Motor neuron (in vitro differentiated cells): ENCODE measurements at regions not wholly inside any gene's neighbourhood (a gene's known extent, or its start where the extent isn't known, plus 50 kb on each side); places are given as distances from the start of the nearest gene placed in this dataset.
"Not testable (repeated sequence)": the region's sequence is repeated elsewhere in the genome, so short reads cannot be mapped to it uniquely, and the experiment has no call there.

Experiments used
- ATAC-seq, 8 experiments: fragments of 200-7000 bp; cut with Tn5 transposase; replicated peaks in 6 of 8; 2 replicates each; pipeline ENCODE4 v1.8.0; 2021; ENCODE audit warnings: mild to moderate bottlenecking in 8 of 8, moderate library complexity in 8 of 8
- H3K27ac ChIP-seq, 2 donors: fragments of 250-450 bp; sonication (Bioruptor Pico); 2 replicates each; pipeline ENCODE4 v1.9.0; 2021; ENCODE audit warnings: antibody characterized with exemption in 2 of 2, mild to moderate bottlenecking in 2 of 2, moderate library complexity in 1 of 2
- H3K4me1 ChIP-seq, 2 donors: fragments of 250-450 bp; sonication (Bioruptor Pico); replicated peaks in 1 of 2; 2 replicates each; pipeline ENCODE4 v1.6.1; 2021; ENCODE audit warnings: antibody characterized with exemption in 2 of 2, mild to moderate bottlenecking in 2 of 2, moderate library complexity in 1 of 2
- H3K4me3 ChIP-seq, 5 donors: fragments of 250-450 bp; sonication (Bioruptor Pico); 2 replicates each; pipeline ENCODE4 v1.9.0; 2021; ENCODE audit warnings: antibody characterized with exemption in 5 of 5, mild to moderate bottlenecking in 5 of 5, moderate library complexity in 4 of 5
- WGBS, 10 experiments: fragments of 450-650 bp; shearing (Covaris generic); methylation state at CpG; one replicate each; pipeline ENCODE4 v1.0.0; 2022; 5-methylcytosine and 5-hydroxymethylcytosine counted together
- in situ Hi-C, 9 experiments: fragments of 400-800 bp; cut with MboI; loops; one replicate each; pipeline ENCODE4 v1.15.0; 2021; ENCODE audit warnings: low sequenced_read_pairs in 9 of 9, low pct_unique_long_range_greater_than_20kb in 2 of 9; ENCODE audit not compliant: unreplicated experiment in 9 of 9

DNA sequence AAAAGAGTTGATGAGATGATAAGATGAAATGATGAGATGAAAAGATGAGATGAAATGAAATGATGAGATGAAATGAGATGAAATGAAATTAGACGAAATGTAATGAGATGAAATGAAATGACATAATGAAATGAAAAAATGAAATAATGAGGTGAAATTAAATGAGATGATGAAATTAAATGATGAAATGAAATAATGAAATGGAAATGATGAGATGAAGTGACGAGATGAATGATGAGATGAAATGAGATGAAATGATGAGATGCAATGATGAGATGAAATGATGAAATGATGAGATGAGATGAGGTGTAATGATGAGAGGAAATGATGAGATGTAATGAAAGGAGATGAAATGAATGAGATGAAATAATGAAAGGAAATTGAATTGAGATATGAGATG is 343.4 kb upstream of the PLGLB1 start:
- 83% methylated on average over 2 of the region's 2 CpGs; no CpG with 5 or more reads in 9 of the 10 experiments for WGBS, 10 experiments
- H3K4me1 ChIP-seq, in situ Hi-C loops, ATAC-seq, H3K4me3 ChIP-seq, H3K27ac ChIP-seq: not testable (repeated sequence)

DNA sequence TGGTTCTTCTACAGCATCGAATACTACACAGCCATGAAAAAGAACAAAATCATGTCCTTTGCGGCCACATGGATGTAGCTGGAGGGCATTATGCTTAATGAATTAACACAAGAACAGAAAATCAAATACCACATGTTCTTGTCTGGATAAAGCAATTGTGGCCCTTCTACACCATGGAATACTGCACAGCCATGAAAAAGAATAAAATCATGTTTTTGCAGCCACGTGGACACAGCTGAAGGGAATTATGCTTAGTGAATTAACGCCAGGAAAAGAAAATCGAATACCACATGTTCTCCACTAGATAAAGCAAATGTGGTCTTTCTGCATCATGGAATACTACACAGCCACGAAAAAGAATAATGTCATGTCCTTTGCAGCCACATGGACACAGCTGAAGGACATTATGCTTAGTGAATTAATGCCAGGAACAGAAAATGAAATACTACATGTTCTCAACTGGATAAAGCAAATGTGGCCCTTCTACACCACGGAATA is 361.8 kb upstream of the PLGLB2 start:
- ATAC-seq, H3K27ac ChIP-seq, in situ Hi-C loops, H3K4me1 ChIP-seq, H3K4me3 ChIP-seq: not testable (repeated sequence)
- WGBS, 10 experiments, result 60 to 100% methylated on average over 1 to 2 of the region's 7 CpGs; no CpG with 5 or more reads in 8 of the 10 experiments

DNA sequence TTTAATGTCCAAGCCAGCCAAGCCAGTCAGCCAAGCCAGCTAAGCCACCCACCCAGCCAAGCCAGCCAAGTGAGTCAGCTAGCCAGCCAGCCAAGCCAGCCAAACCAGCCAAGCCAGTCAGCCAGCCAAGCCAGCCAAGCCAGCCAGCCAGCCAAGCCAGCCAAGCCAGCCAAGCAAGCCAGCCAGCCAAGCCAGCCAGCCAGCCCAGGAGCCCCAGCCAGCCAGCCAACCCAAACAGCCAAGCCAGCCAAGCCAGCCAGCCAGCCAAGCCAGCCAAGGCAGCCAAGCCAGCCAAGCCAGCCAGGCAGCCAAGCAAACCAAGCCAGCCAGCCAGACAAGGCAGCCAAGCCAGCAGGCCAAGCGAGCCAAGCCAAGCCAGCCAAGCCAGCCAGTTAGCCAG is 352.1 kb upstream of the PLGLB2 start:
- in situ Hi-C loops, H3K27ac ChIP-seq, H3K4me3 ChIP-seq, ATAC-seq, H3K4me1 ChIP-seq: not testable (repeated sequence)
- WGBS, 10 experiments, result no CpG with 5 or more reads among the region's 1 CpG

DNA sequence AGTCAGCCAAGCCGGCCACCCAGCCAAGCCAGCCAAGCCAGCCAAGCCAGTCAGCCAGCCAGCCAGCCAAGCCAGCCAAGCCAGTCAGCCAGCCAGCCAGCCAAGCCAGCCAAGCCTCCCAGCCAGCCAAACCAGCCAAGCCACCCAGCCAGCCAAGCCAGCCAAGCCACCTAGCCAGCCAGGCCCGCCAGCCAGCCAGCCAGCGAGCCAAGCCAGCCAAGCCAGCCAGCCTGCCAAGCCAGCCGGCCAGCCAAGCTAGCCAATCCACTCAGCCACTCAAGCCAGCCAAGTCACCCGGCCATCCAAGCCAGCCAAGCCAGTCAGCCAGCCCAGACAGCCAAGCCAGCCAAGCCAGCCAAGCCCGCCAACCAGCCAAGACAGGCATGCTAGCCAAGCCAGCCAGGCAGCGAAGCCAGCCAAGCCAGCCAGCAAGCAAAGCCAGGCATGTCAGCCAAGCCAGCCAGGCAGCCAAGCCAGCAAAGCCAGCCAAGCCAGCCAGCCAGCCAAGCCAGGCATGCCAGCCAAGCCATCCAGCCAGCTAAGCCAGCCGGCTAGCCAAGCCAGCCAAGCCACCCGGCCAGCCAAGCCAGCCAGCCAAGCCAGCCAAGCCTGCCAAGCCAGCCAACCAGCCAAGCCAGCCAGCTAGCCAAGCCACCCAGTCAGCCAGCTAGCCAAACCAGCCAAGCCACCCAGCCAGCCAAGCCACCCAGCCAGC is 351.2 kb upstream of the PLGLB2 start:
- H3K4me3 ChIP-seq, H3K4me1 ChIP-seq, H3K27ac ChIP-seq, in situ Hi-C loops, ATAC-seq: not testable (repeated sequence)
- WGBS, 10 experiments, result 60 to 100% methylated on average over 1 to 2 of the region's 9 CpGs; no CpG with 5 or more reads in 8 of the 10 experiments

DNA sequence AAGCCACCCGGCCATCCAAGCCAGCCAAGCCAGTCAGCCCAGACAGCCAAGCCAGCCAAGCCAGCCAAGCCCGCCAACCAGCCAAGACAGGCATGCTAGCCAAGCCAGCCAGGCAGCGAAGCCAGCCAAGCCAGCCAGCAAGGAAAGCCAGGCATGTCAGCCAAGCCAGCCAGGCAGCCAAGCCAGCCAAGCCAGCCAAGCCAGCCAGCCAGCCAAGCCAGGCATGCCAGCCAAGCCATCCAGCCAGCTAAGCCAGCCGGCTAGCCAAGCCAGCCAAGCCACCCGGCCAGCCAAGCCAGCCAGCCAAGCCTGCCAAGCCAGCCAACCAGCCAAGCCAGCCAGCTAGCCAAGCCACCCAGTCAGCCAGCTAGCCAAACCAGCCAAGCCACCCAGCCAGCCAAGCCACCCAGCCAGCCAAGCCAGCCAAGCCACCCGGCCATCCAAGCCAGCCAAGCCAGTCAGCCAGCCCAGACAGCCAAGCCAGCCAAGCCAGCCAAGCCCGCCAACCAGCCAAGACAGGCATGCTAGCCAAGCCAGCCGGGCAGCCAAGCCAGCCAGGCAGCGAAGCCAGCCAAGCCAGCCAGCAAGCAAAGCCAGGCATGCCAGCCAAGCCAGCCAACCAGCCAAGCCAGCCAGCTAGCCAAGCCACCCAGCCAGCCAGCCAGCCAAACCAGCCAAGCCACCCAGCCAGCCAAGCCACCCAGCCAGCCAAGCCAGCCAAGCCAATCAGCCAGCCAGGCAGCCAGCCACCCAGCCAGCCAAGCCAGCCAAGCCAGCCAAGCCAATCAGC is 350.4 kb upstream of the PLGLB2 start:
- no CpG with 5 or more reads among the region's 9 CpGs for WGBS, 10 experiments
- in situ Hi-C loops, ATAC-seq, H3K4me3 ChIP-seq, H3K4me1 ChIP-seq, H3K27ac ChIP-seq: not testable (repeated sequence)

DNA sequence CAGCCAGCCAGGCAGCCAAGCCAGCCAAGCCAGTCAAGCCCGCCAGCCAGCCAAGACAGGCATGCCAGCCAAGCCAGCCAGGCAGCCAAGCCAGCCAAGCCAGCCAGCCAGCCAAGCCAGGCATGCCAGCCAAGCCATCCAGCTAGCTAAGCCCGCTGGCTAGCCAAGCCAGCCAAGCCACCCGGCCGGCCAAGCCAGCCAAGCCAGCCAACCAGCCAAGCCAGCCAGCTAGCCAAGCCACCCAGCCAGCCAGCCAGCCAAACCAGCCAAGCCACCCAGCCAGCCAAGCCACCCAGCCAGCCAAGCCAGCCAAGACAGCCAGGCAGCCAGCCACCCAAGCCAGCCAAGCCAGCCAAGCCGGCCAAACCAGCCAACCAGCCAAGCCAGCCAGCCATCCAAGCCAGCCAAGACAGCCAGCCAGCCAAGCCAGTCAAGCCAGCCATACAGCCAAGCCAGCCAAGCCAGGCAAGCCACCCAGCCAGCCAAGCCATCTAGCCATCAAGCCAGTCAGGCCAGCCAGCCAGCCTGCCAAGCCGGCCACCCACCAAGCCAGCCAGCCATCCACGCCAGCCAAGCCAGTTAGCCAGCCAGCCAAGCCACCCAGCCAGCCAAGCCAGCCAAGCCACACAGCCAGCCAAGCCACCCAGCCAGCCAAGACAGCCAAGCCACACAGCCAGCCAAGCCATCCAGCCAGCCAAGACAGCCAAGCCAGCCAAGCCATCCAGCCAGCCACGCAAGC is 349.2 kb upstream of the PLGLB2 start:
- in situ Hi-C loops, H3K27ac ChIP-seq, ATAC-seq, H3K4me1 ChIP-seq, H3K4me3 ChIP-seq: not testable (repeated sequence)
- no CpG with 5 or more reads among the region's 8 CpGs for whole genome bisulfite sequencing, 10 experiments

DNA sequence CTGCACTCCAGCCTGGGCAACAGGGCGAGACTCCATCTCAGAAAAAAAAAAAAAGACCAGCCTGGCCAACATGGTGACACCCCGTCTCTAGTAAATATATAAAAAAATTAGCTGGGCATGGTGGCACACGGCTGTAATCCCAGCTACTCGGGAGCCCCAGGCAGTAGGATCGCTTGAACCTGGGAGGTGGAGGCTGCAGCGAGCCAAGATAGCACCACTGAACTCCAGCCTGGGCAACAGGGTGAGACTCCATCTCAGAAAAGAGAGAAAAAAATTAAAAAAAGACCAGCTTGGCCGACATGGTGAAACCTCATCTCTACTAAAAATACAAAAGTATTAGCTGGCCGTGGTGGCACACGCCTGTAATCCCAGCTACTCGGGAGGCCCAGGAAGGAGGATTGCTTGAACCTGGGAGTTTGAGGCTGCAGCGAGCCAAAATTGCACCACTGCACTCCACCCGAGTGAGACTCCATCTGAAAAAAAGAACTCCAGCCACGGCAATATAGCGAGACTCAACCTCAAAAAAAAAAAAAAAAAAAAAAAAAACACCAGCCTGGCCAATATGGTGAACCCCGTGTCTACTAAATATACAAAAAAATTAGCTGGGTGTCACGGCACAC is 346.1 kb upstream of the PLGLB2 start:
- Histone ChIP-seq H3K27ac (no peak overlapping the region), H3K4me1 (no peaks in the 10 kb centered on the region), H3K4me3 (no peak overlapping the region)
- 66 to 100% (median 78%) methylated on average over 1 to 16 of the region's 16 CpGs for WGBS, 10 experiments
- no peak for ATAC-seq
- in situ Hi-C loops, result no loop called here

DNA sequence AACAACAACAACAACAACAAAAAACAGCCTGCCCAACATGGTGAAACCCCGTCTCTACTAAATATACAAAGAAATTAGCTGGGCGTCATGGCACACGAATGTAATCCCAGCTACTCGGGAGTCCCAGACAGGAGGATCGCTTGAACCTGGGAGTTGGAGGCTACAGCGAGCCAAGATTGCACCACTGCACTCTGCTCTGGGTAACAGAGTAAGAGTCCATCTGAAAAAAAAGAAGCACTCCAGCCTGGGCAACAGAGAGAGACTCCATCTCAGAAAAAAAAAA is 344.1 kb upstream of the PLGLB2 start:
- no peak overlapping the region for H3K27ac ChIP-seq
- no peak for ATAC-seq
- H3K4me1 ChIP-seq, result no peaks in the 10 kb centered on the region
- H3K4me3 ChIP-seq, result no peak overlapping the region
- in situ Hi-C loops, result no loop called here
- WGBS, 10 experiments, result 75 to 100% (median 91%) methylated on average over 1 to 6 of the region's 6 CpGs; no CpG with 5 or more reads in 2 of the 10 experiments

DNA sequence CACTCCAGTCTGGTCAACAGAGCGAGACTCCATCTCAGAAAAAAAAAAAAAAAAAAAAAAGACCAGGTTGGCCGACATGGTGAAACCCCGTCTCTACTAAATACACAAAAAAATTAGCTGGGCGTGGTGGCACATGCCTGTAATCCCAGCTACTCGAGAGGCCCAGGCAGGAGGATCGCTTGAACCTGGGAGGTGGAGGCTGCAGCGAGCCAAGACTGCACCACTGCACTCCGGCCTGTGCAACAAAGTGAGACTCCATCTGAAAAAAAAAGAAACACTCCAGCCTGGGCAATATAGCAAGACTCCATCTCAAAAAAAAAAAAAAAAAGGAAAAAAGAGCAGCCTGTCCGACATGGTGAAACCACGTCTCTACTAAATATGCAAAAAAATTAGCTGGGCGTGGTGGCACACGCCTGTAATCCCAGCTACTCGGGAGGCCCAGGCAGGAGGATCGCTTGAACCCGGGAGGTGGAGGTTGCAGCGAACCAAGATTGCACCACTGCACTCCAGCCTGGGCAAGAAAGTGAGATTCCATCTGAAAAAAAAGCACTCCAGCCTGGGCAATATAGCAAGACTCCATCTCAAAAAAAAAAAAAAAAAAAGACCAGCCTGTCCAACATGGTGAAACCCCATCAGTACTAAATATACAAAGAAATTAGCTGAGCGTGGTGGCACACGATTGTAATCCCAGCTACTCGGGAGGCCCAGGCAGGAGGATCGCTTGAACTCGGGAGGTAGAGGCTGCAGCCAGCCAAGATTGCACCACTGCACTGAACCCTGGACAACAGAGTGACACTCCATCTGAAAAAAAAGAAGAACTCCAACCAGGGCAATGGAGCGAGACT is 343.3 kb upstream of the PLGLB2 start:
- H3K4me1 ChIP-seq, H3K4me3 ChIP-seq, H3K27ac ChIP-seq, ATAC-seq, in situ Hi-C loops: not testable (repeated sequence)
- 76 to 92% (median 86%) methylated on average over 3 to 14 of the region's 22 CpGs; no CpG with 5 or more reads in 1 of the 10 experiments for WGBS, 10 experiments

DNA sequence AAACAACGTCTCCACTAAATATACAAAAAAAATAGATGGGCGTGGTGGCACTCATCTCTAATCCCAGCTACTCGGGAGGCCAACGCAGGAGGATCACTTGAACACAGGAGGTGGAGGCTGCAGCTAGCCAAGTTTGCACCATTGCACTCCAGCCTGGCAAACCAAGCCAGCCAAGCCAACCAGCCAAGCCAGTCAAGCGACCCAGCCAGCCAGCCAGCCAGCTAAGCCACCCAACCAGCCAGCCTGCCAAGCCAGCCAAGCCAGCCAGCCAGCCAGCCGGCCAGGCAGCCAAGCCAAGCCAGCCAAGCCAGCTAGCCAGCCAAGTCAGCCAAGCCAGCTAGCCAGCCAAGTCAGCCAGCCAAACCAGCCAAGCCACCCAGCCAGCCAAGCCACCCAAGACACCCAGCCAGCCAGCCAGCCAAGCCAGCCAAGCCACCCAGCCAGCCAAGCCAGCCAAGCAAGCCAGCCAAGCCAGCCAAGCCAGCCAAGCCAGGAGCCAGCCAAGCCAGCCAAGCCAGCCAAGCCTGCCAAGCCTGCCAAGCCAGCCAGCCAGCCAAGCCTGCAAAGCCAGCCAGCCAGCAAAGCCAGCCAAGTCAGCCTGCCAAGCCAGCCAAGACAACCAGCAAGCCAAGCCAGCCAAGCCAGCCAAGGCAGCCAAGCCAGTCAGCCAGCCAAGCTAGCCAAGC is 342.2 kb upstream of the PLGLB2 start:
- H3K4me3 ChIP-seq, H3K4me1 ChIP-seq, ATAC-seq, H3K27ac ChIP-seq, in situ Hi-C loops: not testable (repeated sequence)
- WGBS, 10 experiments, result no CpG with 5 or more reads among the region's 6 CpGs

DNA sequence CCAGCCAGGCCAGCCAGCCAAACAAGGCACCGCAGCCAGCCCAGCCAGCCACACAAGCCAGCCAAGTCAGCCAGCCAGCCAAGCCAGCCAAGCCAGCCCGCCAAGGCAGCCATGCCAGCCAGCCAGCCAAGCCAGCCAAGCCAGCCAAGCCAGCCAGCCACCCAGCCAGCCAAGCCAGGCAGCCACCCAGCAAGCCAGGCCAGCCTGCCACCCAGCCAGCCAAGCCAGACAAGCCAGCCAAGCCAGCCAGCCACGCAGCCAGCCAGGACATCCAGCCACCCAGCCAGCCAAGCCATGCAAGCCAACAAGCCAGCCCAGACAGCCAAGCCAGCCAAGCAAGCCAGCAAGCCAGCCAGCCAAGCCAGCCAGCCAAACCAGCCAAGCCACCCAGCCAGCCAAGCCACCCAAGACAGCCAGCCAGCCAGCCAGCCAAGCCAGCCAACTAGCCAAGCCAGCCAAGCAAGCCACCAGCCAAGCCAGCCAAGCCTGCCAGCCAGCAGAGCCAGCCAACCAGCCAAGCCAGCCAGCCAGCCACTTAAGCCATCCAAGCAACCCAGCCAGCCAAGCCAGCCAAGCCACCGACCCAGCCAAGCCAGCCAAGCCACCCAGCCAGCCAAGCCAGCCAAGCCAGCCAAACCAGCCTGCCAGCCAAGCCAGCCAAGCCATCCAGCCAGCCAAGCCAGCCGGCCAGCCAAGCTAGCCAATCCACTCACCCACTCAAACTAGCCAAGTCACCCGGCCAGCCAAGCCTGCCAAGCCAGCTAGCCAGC is 341.3 kb upstream of the PLGLB2 start:
- no CpG with 5 or more reads among the region's 6 CpGs for WGBS, 10 experiments
- ATAC-seq, in situ Hi-C loops, H3K27ac ChIP-seq, H3K4me3 ChIP-seq, H3K4me1 ChIP-seq: not testable (repeated sequence)
